M059J (cell line): ENCODE measurements at regions not wholly inside any gene's neighbourhood (a gene's known extent, or its start where the extent isn't known, plus 50 kb on each side); places are given as distances from the start of the nearest gene placed in this dataset.

ENCODE experiments used
- DNase-seq: peaks from one replicate; pipeline ENCODE4 v3.0.0-alpha.2; 2012; ENCODE audit warnings: low read depth

DNA sequence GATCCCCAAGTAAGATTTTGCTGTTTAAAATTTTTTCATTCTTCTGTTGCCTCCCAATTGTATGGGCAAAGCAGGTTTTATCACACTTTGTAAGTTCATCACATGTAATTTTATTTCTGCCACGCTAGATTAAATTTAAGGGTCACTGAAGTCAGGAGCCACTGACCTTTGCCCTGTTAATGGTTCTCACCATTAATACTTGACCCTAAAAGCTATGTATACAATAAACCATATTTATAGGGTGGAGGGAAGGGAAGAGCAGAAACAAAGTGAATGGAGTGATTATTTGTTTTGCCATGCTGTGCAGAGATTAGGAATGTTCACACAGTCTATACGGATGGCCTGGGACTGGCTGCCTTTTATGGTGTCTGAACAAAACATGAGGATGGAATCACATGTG is 186.7 kb downstream of the BMP2 start:
- DNase-seq, result no peak

DNA sequence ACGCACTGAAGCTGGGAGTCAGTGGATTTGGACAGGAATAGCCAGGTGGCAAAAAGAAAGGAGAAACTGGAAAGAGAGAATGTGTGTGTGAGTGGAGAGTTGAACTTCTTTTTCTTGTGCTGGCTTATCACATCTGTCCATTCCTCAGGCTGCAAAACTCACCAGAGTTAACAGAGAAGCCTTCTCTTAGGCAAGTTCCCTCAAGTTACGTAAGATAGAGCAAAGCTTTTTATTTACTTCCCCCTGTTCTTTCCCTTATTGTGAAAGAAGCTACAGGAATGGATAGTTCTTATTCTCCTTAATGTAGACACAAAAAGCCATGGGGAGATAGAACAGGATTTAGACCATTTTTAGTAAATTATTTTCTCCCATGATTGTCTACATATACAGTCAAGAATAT is 188.6 kb downstream of the BMP2 start:
- no peak for DNase-seq

DNA sequence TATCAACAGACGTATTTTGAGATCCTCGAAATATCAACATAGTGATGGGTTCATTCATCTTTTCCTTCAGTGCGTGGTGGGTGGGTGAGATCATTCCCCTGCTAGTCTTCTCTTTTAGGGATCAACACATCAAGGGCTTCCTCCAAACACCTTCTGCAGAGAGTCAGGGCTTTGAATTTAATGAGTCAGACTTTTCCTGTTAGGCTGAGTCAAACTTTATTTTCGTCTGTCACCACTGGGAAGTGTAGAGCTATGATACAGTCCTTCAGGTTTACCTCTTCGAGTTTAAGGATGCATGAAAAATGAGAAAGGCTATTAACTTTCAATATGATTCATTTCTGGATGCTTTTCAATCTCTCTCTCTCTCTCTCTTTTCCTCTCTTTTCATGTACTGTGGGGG is 189.1 kb downstream of the BMP2 start:
- peak; percentile 75 for DNase-seq

DNA sequence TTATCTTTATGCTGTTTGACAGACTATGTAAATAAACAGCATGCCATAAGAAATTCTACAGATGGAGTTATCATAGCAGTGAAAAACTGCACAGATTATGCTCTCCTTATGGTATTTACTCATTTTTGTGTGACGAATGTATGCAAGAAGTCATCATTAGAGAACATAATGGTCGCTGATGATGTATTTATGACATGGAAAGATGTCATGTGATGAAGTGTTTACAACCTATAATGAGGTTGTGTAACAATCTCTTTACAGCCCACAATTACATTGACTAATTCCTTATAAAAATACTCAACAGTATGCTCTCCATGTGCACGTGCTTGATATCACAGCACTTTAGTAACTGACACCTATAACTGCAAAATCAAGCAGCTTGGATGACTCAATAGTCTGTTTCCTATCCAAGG is 192.4 kb downstream of the BMP2 start:
- DNase-seq, result peak; percentile 38

DNA sequence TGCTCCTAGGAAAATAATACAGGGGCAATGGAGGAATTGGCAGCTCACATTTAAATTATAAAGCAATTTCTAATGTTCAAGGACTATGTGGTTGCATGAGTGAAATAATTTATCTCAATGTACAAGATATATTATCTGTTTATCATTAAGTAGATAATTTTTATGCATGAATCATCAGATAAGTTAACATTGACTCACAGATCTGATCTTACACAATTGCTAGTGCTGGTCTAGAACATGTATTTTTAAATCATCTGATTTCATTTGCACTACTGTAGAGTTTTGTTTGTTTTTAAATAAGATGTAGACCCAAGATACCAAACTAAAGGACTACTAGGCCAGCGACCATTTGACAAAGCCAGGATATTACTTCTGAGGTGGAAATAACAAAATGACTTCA is 199.2 kb downstream of the BMP2 start:
- peak; percentile 5 for DNase-seq

DNA sequence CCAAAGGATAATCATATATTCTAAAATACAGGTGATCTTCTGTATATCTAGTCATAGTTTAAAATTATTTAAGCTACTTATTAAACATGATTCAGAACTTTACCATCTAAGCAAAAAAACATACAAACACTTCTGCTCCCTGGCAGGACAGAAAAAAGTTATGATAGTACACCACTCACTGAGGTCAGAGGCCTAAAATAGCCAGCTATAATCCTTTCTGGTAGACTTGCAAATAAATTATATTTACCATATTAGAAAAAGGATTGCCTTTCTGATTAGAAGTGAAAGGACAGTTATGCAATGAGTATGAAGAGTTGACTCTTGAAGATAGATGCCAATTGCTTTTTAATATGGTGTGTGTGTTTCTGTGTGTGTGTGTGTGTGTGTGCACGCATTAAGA is 207.4 kb downstream of the BMP2 start:
- no peak for DNase-seq

DNA sequence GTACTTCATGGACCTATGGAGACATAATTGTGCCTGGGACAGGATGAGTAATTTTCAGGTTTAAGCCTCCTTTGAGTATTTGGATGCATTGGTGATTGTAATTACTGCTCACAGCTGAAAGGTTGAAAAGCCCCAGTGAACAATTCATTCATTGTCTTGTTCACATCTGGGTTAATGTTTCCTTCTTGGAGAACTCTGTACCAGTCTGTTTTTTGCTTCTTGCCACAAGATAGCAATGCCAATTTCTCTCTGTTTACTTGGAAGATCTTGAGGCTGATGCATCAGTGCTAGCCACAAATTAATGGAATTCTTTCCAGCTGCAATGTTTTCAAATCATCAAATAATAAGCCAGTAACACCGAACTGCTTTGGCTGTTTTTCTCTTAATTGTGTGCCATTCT is 207.8 kb downstream of the BMP2 start:
- DNase-seq, result peak; percentile 40

DNA sequence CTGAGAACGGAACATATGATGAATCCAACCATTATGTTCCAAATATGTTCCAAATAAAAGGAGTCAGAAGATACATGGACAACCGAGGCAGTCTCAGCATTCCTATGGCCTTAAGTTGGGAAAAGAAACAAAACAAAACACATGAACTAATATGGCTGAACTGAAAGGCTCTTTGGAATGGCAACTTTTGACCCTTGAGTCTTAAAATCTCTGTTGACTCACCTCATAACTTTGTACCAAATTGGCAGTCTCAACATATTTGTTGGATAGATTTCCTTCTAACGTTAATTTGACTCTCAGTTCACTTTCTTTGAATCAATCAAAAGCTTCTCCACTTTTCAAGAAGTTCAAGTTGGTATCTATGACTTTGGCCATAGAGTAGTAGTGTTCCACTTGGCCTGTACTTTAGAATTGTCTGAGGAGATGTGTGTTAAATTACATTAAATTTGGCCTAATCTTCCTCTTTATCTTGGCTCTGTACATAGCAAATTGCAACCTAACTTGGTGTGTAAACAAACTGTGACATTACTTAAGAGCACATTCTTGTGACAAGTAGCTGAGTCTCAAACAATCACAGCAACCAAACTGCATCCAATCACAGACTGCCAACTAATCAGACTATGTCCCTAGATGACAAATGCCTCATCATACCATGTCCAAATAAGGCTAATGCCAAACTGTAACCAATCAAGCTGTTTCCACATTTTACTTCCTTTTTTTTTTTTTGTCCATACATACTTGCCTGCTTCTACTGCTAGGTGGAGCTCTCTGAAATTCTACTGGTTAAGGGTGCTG is 208.8 kb downstream of the BMP2 start:
- peak; percentile 76 for DNase-seq

DNA sequence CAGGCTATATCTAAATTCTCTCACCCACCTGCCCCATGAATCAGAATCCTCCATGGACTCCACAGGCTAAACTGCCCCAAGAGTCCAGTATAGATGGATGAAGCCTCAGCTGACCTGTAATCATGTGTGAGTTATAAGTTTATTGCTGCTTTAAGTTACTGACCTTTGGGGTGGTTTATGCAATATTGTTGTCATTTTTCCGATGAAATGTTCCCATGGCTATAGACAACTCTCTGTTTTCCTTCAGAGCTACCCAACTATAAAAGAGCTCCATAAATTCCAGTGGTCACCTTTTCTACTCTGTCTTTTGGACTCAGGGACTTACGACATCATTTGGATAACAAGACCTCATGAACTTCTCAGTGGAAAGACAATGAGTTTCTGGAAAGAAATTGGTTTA is 212.1 kb downstream of the BMP2 start:
- DNase-seq, result no peak

DNA sequence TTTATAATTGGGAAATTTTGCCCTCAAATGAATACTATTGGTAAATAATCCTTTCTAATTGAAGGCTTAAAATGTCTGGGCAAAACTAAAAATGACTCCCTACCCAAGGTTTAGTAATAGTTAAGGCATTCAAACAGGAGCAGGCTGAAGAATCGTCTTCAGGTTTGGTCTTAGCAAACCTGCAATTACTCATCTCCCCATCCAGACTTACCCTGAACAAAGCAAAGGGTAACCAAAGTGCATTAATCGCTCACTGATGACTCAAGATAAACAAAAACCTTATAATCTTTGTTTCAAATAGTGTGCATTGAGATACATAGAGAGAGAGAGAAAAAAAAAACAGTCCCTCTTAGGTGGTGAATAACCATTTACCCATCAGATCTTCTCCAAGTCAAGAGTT is 225.5 kb downstream of the BMP2 start:
- peak; percentile 74 for DNase-seq

DNA sequence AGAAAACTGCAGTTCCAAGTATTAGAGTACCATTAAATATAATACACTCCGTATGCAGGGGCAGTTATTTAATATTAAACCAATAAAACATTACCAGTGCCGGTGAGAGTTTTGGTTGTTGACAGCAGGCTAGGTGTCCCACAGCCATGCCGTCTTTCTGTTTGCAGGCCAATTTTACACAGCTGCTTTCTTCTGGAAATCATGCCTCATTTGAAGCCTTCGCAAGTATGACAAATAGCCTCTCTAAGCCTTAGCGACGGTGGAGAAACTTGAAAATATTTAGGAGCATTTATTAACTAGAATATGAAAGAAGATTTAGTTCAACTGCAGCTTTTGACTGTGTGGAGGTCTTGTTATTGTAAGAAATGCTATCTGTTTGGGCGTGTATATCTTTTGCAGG is 226.0 kb downstream of the BMP2 start:
- peak; percentile 39 for DNase-seq

DNA sequence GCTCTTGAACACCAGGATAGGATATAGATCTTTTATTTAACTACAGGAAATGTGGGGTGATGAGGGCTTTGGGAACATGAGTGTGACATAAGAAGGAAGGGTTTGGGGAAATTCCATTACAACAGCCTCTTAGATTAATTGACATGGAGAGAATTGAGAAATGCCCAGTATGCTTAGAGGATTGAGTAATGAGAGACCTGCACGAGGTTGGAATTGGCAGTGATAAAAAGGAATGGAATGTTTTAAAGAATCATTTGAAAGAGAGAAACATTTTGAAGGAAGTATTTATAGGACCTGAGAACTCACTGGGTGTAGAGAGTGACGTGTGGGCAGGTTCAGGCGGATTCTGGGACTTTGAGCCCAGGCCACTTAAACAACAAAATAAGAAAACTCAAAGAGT is 227.0 kb downstream of the BMP2 start:
- DNase-seq, result peak; percentile 81

DNA sequence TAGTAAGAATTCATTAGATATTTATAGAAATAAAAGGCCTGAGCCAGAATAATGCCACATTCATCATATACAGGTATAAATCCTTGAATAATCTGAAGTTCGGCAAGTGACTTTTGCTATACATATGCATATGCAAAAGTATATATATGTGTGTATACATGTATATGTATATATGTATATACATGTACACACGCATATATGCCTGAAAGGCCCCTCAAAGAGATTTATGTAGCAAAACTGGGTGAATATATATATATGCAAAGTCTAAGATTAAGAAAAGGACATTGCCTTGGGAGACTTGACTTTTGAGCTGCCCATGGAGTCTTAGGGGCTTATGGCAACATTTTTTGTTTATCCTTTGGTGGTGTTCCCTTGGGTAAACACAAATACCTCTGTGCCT is 231.4 kb downstream of the BMP2 start:
- DNase-seq, result no peak

DNA sequence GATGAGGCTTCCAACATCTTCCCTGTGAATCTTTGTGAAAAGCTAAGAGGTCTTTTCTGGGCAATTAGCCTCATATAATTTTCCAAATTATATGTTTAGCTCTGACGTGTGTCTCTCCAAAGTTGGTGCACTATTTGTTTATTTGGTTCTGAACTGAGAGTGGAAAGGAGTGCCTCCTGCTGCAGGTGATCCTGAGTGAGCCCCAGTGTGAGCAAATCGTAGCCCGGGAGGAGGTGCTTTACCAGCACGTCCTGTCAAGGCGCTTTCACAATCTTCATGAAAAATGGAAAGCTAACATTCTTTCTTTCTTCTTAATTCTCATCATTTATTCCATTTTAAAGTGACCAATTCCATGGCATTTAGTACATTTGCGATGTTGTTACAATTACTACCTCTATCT is 231.9 kb downstream of the BMP2 start:
- DNase-seq, result no peak

DNA sequence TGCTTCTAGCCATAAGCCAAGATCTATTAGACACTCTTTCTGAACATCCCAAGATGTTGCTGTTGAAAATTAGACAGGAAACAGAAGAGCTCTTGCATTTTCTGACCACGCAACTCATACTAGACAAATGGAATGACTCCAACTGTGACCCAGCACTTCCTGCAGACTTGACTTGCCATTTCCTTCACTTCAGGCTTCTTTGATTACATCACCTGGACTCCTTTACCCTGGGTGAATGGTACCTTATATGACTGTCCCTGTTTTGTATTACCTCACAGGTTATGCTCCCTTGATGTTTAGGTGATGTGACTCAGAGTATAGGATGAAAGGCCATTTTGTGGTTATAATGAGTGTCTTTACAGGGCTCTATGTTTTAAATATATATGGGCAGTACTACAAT is 236.1 kb downstream of the BMP2 start:
- peak; percentile 33 for DNase-seq

DNA sequence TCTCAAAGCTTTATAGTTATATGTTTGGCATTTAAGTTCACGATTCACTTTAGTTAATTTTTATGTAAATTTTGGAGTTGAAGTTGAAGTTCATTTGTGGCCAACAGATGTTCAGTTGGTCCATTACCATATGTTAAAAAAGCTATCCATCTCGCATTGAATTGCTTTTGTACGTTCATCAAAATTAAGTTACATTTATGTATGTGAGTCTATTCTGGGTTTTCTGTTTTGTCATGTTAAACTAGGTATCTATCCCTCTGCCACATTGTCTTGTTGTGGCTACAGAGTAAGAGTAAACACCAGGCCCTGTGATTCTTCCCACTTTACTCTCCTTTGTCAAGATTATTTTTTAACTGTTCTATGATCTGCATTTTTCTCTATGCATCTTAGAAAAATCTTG is 237.3 kb downstream of the BMP2 start:
- no peak for DNase-seq

DNA sequence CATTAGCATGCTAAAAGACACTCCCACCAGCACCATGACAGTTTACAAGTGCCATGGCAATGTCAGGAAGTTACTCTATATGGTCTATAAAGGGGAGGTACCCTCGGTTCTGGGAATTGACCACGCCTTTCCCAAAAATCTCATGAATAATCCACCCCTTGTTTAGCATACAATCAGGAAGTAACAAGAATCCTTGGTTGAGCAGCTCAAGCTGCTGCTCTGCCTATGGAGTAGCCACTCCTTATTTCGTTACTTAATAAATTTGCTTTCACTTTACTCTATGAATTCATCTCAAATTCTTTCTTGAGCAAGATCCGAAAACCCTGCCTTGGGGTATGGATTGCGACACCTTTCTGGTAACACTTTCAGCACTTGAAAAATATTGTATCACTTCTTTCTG is 243.0 kb downstream of the BMP2 start:
- peak; percentile 44 for DNase-seq

DNA sequence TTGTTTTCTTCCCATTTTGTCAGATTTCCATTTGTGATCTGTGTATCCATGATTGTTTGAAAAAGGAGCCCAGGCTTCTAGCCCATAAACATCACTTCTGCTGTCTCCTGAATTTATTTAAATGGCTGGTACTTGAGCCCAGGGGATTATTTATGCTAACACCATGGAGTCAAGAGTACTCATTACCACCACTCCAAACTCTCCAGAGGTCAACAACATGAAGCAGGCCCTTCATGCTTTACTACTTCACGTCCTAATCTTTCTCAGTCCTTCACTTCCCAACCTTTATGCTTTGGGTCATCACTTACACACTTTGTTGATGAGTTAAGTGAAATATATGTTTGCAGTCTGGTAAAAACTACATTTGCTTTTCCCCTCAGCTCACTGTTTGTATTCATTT is 247.8 kb downstream of the BMP2 start:
- no peak for DNase-seq

DNA sequence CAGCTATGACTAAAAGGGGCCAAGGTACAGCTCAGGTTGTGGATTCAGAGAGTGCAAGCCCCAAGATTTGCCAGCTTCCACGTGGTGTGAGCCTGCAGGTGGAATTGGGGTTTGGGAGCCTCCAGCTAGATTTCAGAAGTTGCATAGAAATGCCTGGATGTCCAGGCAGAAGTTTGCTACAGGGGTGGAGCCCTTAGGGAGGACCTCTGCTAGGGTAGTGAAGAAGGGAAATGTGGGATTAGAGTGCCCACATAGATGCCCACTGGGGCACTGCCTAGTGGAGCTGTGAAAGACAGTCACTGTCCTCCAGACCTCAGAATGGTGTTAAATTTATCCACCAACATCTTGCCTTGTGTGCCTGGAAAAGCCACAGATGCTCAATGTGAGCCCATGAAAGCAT is 255.1 kb downstream of the BMP2 start:
- no peak for DNase-seq

DNA sequence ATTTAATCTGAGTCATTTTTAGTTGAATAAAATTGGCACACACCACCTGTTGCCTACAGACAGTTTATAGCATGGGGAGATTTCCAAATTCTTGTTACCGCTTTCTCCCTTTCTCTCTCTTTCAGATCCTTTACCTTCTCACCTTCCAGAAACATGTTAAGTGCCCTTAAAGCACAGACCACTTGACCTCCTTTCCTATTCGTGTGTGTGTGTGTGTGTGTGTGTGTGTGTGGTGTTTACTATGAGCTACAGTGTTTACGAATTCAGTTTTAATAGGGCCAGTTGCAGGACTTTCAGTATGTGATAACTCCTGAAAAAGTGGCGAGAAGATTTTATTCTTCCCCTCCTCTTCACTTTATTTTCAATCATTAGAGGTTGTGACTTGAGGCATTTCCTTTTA is 258.1 kb downstream of the BMP2 start:
- no peak for DNase-seq

DNA sequence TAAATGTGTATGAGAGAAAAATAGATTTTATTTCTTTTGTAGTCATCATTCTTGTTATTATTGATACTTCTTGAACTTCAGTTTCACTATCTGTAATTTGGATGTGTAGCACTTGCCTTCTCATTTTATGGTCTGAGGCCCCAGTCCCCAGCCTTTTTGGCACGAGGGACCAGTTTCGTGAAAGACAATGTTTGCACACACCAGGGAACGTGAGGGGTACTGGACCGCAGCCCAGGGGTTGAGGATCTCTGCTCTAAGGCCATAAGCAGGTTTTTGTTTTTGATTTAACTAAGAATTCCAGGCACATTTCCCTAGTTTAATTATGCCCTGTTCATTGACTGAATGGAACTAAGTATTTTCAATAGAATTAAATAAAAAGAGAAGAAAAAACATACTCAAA is 261.5 kb downstream of the BMP2 start:
- no peak for DNase-seq

DNA sequence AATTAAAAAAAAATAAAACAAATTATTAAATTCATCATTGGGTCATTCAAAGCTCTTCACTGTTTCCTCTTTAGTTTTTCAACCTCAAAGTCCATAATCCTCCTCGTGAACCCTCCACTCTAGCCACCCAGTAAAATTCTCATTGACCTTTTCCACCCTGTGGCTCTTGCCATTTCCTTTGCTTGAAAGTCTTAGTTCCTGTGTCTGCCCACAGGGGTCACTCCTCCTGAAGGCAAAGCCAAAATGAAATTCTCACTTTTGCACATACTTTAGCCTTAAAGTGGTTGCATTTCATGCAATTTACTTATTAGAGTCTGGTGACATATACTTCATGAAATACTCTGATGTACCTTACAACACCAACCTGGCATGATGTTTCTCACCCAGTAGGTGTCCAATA is 263.7 kb downstream of the BMP2 start:
- DNase-seq, result no peak

DNA sequence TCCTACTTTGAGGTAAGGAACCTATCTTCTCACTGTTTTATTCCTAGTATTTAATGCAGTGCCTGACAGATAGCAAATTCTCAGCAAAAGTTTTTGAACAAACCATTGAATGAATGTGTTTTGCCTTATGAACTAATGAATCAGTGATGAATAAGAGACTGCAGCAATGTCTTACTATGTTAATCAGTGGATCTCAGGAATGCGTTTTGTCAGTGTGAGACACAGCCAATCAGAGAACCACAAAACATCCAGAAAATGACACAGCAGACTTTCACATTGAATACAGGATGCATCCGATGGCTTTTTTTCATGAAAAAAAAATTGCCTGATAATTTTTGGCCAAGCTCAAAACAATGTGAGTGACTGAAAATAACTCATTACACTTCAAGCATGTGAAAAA is 270.5 kb downstream of the BMP2 start:
- peak; percentile 53 for DNase-seq

DNA sequence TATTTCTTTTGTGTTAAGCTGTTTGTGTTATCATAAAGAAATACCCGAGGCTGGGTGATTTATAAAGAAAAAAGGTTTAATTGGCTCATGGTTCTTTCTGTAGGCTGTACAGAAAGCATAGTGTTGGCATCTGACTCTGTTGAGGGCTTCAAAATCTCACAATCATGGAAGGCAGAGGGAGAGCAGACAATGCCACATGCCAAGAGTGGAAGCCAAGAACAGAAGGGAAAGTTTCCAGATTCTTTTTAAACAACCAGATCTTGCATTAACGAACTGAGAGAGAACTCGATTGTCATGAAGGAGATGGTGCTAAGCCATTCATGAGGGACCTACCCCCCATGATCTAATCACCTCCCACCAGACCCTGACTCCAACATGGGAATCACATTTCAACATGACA is 290.1 kb downstream of the BMP2 start:
- no peak for DNase-seq
